HG03196 (cell line): ENCODE measurements at regions not wholly inside any gene's neighbourhood (a gene's known extent, or its start where the extent isn't known, plus 50 kb on each side); places are given as distances from the start of the nearest gene placed in this dataset.
"Not testable (repeated sequence)": the region's sequence is repeated elsewhere in the genome, so short reads cannot be mapped to it uniquely, and the experiment has no call there.

Source experiments
- ATAC-seq: cut with Tn5 transposase; IDR thresholded peaks from one replicate; pipeline ENCODE4 v1.9.1; 2021; ENCODE audit not compliant: unreplicated experiment

- ATAC-seq = no peak
Measured at GRCh38 chr4:125787707-125788106, 473.0 kb downstream of the FAT4 start.

DNA sequence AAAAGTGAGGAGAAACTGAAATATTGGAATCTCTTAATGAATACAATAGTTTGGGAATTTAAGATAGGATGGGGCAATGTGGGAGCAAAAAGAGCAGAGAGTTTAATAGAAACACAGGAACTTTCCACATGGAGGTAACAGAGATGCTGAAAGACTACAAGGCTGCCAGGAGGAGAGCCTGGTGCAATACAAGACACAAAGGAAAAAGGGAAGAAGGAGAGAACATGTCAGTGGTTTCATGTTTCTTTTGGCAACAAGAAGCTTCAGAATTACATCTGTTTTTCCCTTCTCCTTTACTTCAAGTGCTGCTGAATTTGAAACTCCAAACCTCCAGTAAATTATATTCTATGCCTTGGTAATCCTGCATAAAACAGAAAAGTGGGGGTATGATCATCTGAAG is 474.3 kb downstream of the FAT4 start:
- no peak for ATAC-seq

DNA sequence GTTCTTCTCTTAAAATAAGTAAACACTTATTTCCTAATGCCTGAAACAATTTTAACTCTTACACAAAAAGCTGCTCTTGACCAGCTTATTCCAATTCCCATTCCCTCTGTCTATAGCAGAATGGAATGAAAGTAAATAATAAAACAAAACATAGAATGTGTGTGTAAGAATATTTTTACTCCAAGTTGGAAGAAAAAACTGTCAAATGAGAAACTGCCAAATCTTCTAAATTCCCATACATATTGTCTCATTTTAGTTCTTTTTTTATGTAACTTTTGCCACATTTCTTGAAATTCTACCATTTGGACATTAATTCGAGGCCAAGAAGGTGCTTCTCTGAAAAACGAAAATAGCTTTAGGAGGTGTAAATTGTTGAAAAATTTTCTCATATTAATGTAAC is 477.1 kb downstream of the FAT4 start:
- ATAC-seq = no peak

DNA sequence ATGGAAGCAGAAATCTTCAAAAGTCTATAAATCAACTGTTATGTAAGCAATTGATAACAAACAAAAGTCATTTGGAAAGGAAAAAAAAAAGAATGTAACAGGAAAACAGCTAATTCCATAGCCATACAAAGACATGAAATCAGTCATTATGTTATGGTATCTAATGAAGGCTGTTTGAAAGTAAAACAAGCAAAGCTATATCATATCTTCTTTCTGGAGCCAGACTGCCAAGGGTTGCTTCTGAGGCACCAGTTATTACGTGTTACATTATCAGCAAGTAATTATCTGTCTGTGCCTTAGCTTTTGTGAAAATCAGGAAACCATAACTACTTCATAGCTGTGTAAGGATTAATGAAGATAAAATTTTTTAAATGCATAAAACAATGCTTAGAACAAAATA is 480.2 kb downstream of the FAT4 start:
- no peak for ATAC-seq

- no peak for ATAC-seq
Measured at GRCh38 chr4:125796138-125796537, 481.4 kb downstream of the FAT4 start.

DNA sequence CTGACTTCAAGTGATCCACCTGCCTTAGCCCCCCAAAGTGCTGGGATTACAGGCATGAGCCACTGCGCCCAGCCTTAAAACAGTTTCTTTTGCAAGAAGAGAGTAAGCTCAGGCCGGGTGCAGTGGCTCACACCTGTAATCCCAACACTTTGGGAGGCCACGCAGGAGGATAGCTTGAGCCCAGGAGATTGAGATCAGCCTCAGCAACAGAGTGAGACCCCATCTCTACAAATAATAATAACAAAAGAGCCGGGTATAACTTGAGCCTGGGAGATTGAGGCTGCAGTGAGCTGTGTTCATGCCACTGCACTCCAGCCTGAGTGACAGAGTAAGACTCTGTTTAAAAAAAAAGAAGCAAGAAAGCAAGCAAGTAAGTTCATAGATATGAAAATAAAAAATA is 482.9 kb downstream of the FAT4 start:
- not testable (repeated sequence) for ATAC-seq

- no peak for ATAC-seq
Measured at GRCh38 chr4:125801373-125801772, 486.6 kb downstream of the FAT4 start.

- ATAC-seq = no peak
Measured at GRCh38 chr4:125801924-125802323, 487.2 kb downstream of the FAT4 start.

- ATAC-seq = no peak
Measured at GRCh38 chr4:125808022-125808421, 493.3 kb downstream of the FAT4 start.

GRCh38 chr4:125808570-125808969 is 493.8 kb downstream of the FAT4 start:
- no peak for ATAC-seq

DNA sequence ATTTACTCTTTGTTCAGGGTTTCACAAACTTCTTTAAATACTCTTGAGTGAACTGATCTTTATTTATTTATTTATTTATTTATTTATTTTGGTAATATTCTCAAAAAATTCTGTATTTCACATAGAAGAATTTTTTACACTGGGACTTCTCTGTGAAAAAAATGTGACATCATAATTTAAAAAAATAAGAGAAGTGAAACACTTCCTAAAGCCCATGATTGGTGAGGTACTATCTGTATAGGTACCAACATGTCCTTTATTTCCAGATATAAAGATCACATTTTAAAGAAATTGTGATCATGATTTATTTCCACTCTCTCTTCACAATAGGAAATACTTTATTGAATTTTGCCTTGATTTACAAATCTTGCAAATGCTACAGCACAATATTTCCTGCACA is 497.1 kb downstream of the FAT4 start:
- no peak for ATAC-seq

DNA sequence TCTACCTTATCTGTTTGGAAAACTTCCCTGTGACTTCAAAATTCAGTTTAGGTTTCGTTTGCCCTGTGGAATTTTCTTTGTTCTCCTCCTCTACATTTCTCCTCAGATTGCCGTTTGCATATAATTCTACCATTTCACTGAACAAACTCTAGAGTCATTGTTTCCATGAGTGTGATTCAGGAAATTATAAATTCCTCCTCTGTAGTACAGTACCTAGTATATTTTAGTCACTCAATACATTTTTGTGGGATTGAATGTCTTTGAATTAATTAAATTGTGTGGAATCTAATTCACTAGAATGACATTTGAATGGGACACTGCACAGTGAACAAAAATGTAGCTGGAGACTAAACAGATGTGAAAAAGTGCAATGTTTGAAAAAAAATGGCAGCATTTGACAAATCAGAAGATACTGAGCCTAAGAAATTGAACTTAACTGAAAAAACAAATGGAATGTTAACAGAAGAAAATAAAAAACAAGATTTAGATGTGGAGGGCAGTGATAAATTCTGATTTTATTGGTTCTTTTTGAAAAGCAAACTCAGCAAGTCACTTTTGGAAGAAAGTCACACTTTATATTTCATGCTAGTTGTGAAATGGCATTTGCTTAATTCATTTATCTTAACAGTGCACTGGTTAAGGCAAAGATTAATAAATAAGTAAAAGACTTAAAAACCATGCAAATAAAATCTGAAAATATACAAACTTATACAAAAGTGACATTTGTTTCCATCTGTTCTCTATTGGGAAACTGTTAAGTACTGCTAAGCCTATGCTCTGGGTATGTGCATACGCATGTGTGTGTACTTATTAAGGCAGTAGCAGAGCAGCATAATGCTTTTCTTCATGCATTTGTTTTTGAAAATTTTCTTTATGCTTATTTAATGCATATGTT is 512.3 kb downstream of the FAT4 start:
- no peak for ATAC-seq

GRCh38 chr4:125827696-125828052 is 512.9 kb downstream of the FAT4 start:
- no peak for ATAC-seq

DNA sequence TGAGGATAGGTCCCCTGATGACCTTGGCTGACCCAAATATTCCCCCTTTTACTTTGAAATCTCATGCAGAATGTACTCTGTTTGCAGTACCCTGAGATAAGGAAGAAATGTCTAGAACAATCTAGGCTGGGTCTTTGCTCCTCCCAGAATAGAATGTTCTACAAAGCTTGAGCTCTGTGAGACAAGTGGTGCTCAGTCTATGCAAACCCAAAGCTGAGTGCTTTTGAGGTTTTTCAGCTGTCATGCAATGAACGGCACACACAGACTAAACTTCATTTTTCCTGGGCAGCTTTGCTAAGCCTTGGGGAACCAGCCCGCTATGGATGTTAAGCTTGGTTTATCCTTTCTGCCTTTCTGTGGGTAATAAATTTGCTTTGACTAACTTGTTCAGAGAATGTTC is 513.6 kb downstream of the FAT4 start:
- ATAC-seq = no peak

GRCh38 chr4:125832161-125832560 is 517.4 kb downstream of the FAT4 start:
- no peak for ATAC-seq

GRCh38 chr4:125836597-125837195 is 521.9 kb downstream of the FAT4 start:
- no peak for ATAC-seq

GRCh38 chr4:125837493-125838201 is 522.9 kb downstream of the FAT4 start:
- ATAC-seq = no peak

- no peak for ATAC-seq
Measured at GRCh38 chr4:125838202-125838601, 523.4 kb downstream of the FAT4 start.

DNA sequence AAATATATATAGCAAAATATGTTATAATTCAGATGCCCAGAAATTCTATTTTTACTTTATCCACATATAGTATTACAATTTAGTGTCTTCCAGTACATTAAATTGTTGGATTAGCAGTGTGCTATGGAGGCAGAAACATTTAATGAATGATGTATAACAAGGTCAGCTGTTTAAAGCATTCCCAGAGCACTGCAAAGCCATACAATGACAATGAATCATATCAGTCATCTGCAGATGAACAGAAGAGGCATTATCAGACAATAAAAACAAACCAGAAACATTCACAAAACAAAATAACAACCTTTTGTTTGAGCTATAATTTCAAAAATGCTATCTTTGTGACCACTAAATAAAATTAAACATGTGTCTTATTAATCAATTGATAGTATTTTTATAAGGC is 524.2 kb downstream of the FAT4 start:
- ATAC-seq = no peak

- no peak for ATAC-seq
Measured at GRCh38 chr4:125843947-125844346, 529.2 kb downstream of the FAT4 start.

- ATAC-seq = no peak
Measured at GRCh38 chr4:125847518-125847917, 532.8 kb downstream of the FAT4 start.

DNA sequence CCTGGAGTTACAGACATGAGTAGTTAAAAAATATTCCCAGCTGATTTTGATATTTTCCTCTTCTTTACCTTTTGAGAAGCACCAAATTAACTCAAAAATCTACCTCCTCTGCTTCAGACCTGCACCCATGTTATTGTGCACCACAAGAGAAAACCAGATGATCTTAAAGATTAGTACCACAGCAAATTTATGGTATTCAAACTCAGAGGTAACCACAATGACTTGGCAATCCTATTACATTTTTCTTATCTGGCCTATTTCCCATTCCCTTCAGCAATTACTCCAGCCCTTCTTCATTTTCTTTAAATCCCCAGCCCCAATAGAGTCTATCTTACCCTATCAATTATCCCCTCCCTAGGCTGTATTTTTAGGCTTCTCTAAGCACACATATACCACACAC is 535.1 kb downstream of the FAT4 start:
- ATAC-seq = no peak
